Activated T-cell treated with anti-CD3 and anti-CD28 coated beads, Interleukin-2, amount 50 U/mL, for 72 hours (primary cell): ENCODE measurements at regions not wholly inside any gene's neighbourhood (a gene's known extent, or its start where the extent isn't known, plus 50 kb on each side); places are given as distances from the start of the nearest gene placed in this dataset.

Source experiments
- ATAC-seq, 2 donors: fragments of 150-1000 bp; cut with Tn5 transposase; replicated peaks in 1 of 2; 2 replicates each; pipeline ENCODE4 v1.10.0; 2021; ENCODE audit warnings: moderate library complexity in 2 of 2, mild to moderate bottlenecking in 1 of 2
- DNase-seq, 2 donors: peaks; one replicate each; pipeline ENCODE4 v3.0.0; 2021 to 2022; ENCODE audit warnings: mixed read lengths in 1 of 2
- H3K27ac Mint-ChIP-seq: one replicate; pipeline ENCODE4 v1.8.0; 2022; ENCODE audit warnings: mild to moderate bottlenecking, moderate library complexity, mixed read lengths
- H3K27me3 Mint-ChIP-seq: one replicate; pipeline ENCODE4 v1.8.0; 2022; ENCODE audit warnings: low read depth, mixed read lengths
- H3K36me3 Mint-ChIP-seq, 2 donors: one replicate each; pipeline ENCODE4 v1.8.0; 2022; ENCODE audit warnings: mixed read lengths in 2 of 2, mild to moderate bottlenecking in 1 of 2; ENCODE audit not compliant: insufficient read depth in 2 of 2
- H3K4me1 Mint-ChIP-seq: one replicate; pipeline ENCODE4 v1.8.0; 2022; ENCODE audit warnings: low read depth, mixed read lengths
- H3K4me3 Mint-ChIP-seq, 2 donors: one replicate each; pipeline ENCODE4 v1.8.0; 2022; ENCODE audit warnings: mild to moderate bottlenecking in 2 of 2, mixed read lengths in 2 of 2, moderate library complexity in 2 of 2
- H3K9me3 Mint-ChIP-seq, 2 donors: one replicate each; pipeline ENCODE4 v1.8.0; 2022; ENCODE audit warnings: mixed read lengths in 2 of 2

- Mint-ChIP-seq H3K9me3 (peaks cover under 1 to 2% of the 10 kb centered on the region in 2 donors), H3K27me3 (no peaks in the 10 kb centered on the region), H3K4me1 (no peaks in the 10 kb centered on the region), H3K36me3 (no peaks in the 10 kb centered on the region), H3K4me3 (no peak overlapping the region), H3K27ac (no peak overlapping the region)
- ATAC-seq, result no peak
- DNase-seq, result no peak
These were observed 210.9 kb upstream of the PRKD1 start for GRCh38 chr14:30138567-30138966.

- H3K9me3 Mint-ChIP-seq, result peaks cover 8 to 13% of the 10 kb centered on the region in 2 donors
- ATAC-seq, result no peak
- peaks cover 2 to 9% of the 10 kb centered on the region in 2 donors for H3K36me3 Mint-ChIP-seq
- no peak for DNase-seq
- no peak overlapping the region for H3K27ac Mint-ChIP-seq
- no peaks in the 10 kb centered on the region for H3K4me1 Mint-ChIP-seq
- no peak overlapping the region for H3K4me3 Mint-ChIP-seq
- H3K27me3 Mint-ChIP-seq, result no peaks in the 10 kb centered on the region
These were observed 214.6 kb upstream of the PRKD1 start for GRCh38 chr14:30142216-30142615.

DNA sequence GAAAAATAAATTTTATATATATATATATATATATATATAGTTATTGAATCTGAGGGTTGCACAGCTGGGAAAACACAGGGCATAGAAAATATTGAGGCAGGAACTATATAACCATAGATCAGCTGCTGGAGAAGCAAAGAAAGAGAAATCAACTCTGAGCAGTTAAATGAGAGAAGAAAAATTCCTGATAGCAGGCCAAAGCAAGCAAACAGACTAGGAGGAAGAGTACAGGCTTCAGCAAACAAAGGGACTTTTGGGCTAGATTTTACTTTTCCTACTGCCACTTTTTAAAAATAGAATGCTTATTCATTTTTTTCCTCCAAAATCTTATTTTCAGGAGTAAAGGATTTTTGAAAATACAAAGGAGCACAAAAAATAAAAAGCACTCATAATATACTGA is 216.0 kb upstream of the PRKD1 start:
- DNase-seq, result no peak
- H3K4me1 Mint-ChIP-seq, result no peaks in the 10 kb centered on the region
- H3K27ac Mint-ChIP-seq, result no peak overlapping the region
- no peaks in the 10 kb centered on the region for H3K27me3 Mint-ChIP-seq
- no peak overlapping the region for H3K4me3 Mint-ChIP-seq
- ATAC-seq, result no peak
- H3K9me3 Mint-ChIP-seq, result peaks cover 11 to 17% of the 10 kb centered on the region in 2 donors
- peaks cover 2 to 9% of the 10 kb centered on the region in 2 donors for H3K36me3 Mint-ChIP-seq

- ATAC-seq (no peak), DNase-seq (no peak)
- peaks cover 1 to 6% of the 10 kb centered on the region in 2 donors for H3K9me3 Mint-ChIP-seq
- no peaks in the 10 kb centered on the region for H3K27me3 Mint-ChIP-seq
- H3K4me1 Mint-ChIP-seq, result no peaks in the 10 kb centered on the region
- H3K27ac Mint-ChIP-seq, result no peak overlapping the region
- no peak overlapping the region for H3K4me3 Mint-ChIP-seq
- H3K36me3 Mint-ChIP-seq, result no peaks in the 10 kb centered on the region
These were observed 226.1 kb upstream of the PRKD1 start for GRCh38 chr14:30153717-30154116.

GRCh38 chr14:30156571-30156970 is 228.9 kb upstream of the PRKD1 start:
- H3K9me3 Mint-ChIP-seq, result peaks cover 0 to 5% of the 10 kb centered on the region in 2 donors
- H3K4me3 Mint-ChIP-seq, result no peak overlapping the region
- ATAC-seq (no peak), DNase-seq (no peak)
- no peaks in the 10 kb centered on the region for H3K27me3 Mint-ChIP-seq
- no peaks in the 10 kb centered on the region for H3K36me3 Mint-ChIP-seq
- no peak overlapping the region for H3K27ac Mint-ChIP-seq
- H3K4me1 Mint-ChIP-seq, result no peaks in the 10 kb centered on the region

DNA sequence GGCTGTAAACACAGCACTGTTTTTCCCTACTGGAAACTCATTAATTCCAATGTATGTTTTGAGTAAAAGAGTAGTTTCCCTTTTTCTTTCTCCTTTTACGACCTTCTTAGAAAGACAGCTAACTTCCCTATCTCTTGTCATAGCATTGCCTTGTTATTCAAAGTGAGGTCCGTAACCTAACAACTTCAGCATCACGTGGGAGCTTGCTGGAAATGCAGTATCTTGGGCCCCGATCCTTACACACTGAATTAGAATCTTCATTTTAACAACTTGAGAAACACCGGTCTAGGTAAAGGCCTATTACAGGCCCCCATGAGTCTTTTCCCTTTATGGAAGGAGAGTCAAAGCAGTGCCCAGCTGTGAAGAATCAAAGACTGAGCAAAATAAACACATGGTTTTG is 230.7 kb upstream of the PRKD1 start:
- ATAC-seq (no peak), DNase-seq (no peak)
- peaks cover under 1 to 5% of the 10 kb centered on the region in 2 donors for H3K9me3 Mint-ChIP-seq
- no peak overlapping the region for H3K4me3 Mint-ChIP-seq
- H3K27me3 Mint-ChIP-seq, result no peaks in the 10 kb centered on the region
- no peaks in the 10 kb centered on the region for H3K36me3 Mint-ChIP-seq
- H3K27ac Mint-ChIP-seq, result no peak overlapping the region
- no peaks in the 10 kb centered on the region for H3K4me1 Mint-ChIP-seq

- Mint-ChIP-seq H3K4me3 (no peak overlapping the region), H3K4me1 (no peaks in the 10 kb centered on the region), H3K9me3 (peaks cover 2 to 5% of the 10 kb centered on the region in 2 donors), H3K27me3 (no peaks in the 10 kb centered on the region), H3K36me3 (no peaks in the 10 kb centered on the region), H3K27ac (no peak overlapping the region)
- DNase-seq, result no peak
- no peak for ATAC-seq
These were observed 231.7 kb upstream of the PRKD1 start for GRCh38 chr14:30159374-30159773.

GRCh38 chr14:30160608-30161007 is 233.0 kb upstream of the PRKD1 start:
- Mint-ChIP-seq H3K4me1 (no peaks in the 10 kb centered on the region), H3K27ac (no peak overlapping the region), H3K4me3 (no peak overlapping the region), H3K36me3 (no peaks in the 10 kb centered on the region), H3K27me3 (no peaks in the 10 kb centered on the region), H3K9me3 (peaks cover 2% of the 10 kb centered on the region in 2 donors)
- DNase-seq (no peak), ATAC-seq (no peak)

DNA sequence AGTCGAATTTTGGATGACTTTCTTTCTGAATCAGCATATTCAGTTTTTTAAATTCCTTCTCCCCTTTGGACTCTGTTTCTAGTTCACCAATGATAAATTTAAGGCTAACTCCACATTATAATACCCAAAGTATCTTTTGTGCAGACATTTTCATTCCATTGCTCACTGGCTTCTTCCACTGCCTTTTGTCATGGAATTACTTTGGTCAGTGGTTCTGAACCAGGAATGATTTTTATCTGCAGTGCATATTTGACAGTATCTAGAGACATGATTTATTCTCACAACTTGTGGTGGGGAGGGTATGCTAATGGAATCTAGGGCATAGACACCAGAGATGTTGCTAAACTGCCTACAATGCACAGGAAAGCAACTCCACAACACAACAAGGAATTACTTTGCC is 234.4 kb upstream of the PRKD1 start:
- Mint-ChIP-seq H3K4me1 (no peaks in the 10 kb centered on the region), H3K4me3 (no peak overlapping the region), H3K27me3 (no peaks in the 10 kb centered on the region), H3K27ac (no peak overlapping the region), H3K9me3 (peaks cover 2% of the 10 kb centered on the region in 2 donors), H3K36me3 (no peaks in the 10 kb centered on the region)
- ATAC-seq (no peak), DNase-seq (no peak)

DNA sequence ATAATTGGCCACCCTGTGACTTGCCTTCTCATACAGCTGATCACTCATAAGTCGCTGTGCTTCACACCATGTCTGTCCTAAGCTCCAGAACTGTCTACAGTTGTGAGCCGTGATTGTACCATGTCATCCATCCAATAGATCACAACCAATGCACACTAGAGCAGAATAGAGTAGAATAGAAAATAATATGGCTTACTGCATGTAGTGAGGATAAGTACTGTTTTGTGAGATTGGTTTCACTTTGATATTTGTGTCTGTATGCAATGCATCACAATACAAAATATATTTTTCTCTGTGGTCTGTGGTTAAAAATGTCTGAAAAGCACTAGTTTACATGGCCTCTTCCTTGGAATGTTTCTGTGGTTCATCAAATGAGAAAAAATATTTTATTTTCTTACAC is 237.6 kb upstream of the PRKD1 start:
- Mint-ChIP-seq H3K4me3 (no peak overlapping the region), H3K27me3 (no peaks in the 10 kb centered on the region), H3K27ac (no peak overlapping the region), H3K4me1 (no peaks in the 10 kb centered on the region), H3K9me3 (peaks cover 7 to 9% of the 10 kb centered on the region in 2 donors), H3K36me3 (peaks cover 2 to 6% of the 10 kb centered on the region in 2 donors)
- no peak for DNase-seq
- ATAC-seq, result no peak

GRCh38 chr14:30177781-30178180 is 250.1 kb upstream of the PRKD1 start:
- Mint-ChIP-seq H3K9me3 (peaks cover 0 to 2% of the 10 kb centered on the region in 2 donors), H3K4me3 (no peak overlapping the region), H3K4me1 (no peaks in the 10 kb centered on the region), H3K27ac (no peak overlapping the region), H3K36me3 (no peaks in the 10 kb centered on the region), H3K27me3 (no peaks in the 10 kb centered on the region)
- no peak for DNase-seq
- no peak for ATAC-seq

- H3K27ac Mint-ChIP-seq, result no peak overlapping the region
- peaks cover 0 to 2% of the 10 kb centered on the region in 2 donors for H3K9me3 Mint-ChIP-seq
- H3K4me3 Mint-ChIP-seq, result no peak overlapping the region
These were observed 251.9 kb upstream of the PRKD1 start for GRCh38 chr14:30179381-30180130.

GRCh38 chr14:30180219-30180618 is 252.6 kb upstream of the PRKD1 start:
- no peak for DNase-seq
- H3K36me3 Mint-ChIP-seq, result no peaks in the 10 kb centered on the region
- ATAC-seq, result no peak
- no peak overlapping the region for H3K27ac Mint-ChIP-seq
- no peaks in the 10 kb centered on the region for H3K27me3 Mint-ChIP-seq
- H3K9me3 Mint-ChIP-seq, result peaks cover 0 to 2% of the 10 kb centered on the region in 2 donors
- no peaks in the 10 kb centered on the region for H3K4me1 Mint-ChIP-seq
- H3K4me3 Mint-ChIP-seq, result no peak overlapping the region

More at GRCh38 chr14:30179381-30180130, 251.9 kb upstream of the PRKD1 start:
- H3K4me1 Mint-ChIP-seq, result no peaks in the 10 kb centered on the region
- H3K27me3 Mint-ChIP-seq, result no peaks in the 10 kb centered on the region
- ATAC-seq (no peak), DNase-seq (no peak)
- H3K36me3 Mint-ChIP-seq, result no peaks in the 10 kb centered on the region

GRCh38 chr14:30185832-30186231 is 258.2 kb upstream of the PRKD1 start:
- H3K27me3 Mint-ChIP-seq, result no peaks in the 10 kb centered on the region
- ATAC-seq (no peak), DNase-seq (no peak)
- peaks cover 2 to 5% of the 10 kb centered on the region in 2 donors for H3K9me3 Mint-ChIP-seq
- no peaks in the 10 kb centered on the region for H3K36me3 Mint-ChIP-seq
- no peaks in the 10 kb centered on the region for H3K4me1 Mint-ChIP-seq
- no peak overlapping the region for H3K27ac Mint-ChIP-seq
- H3K4me3 Mint-ChIP-seq, result no peak overlapping the region
